Vagina (tissue), 2 donors: ENCODE measurements at regions not wholly inside any gene's neighbourhood (a gene's known extent, or its start where the extent isn't known, plus 50 kb on each side); places are given as distances from the start of the nearest gene placed in this dataset.

Experiments
- POLR2A ChIP-seq, 2 donors: fragments of 450-650 bp; IDR thresholded peaks; one replicate each; pipeline ENCODE4 v1.6.1; 2017; ENCODE audit warnings: antibody characterized with exemption in 2 of 2, mild to moderate bottlenecking in 2 of 2, moderate library complexity in 2 of 2
- POLR2AphosphoS5 ChIP-seq, 2 donors: sonication (generic); formaldehyde crosslinking; IDR thresholded peaks; one replicate each; pipeline ENCODE4 v1.9.0; 2017; ENCODE audit warnings: antibody characterized with exemption in 2 of 2, mild to moderate bottlenecking in 2 of 2, low read depth in 1 of 2; ENCODE audit not compliant: insufficient read depth in 1 of 2
- TF ChIP-seq, protein P1 (sequence below), 3 experiments: fragments of 450-650 bp in 2 of 3; fragments of 200-600 bp in 1 of 3; sonication (generic) in 1 of 3; IDR thresholded peaks; one replicate each; pipeline ENCODE4 v1.5.1; 2017 to 2019; ENCODE audit warnings: antibody characterized with exemption in 3 of 3, mild to moderate bottlenecking in 2 of 3, moderate library complexity in 2 of 3

DNA sequence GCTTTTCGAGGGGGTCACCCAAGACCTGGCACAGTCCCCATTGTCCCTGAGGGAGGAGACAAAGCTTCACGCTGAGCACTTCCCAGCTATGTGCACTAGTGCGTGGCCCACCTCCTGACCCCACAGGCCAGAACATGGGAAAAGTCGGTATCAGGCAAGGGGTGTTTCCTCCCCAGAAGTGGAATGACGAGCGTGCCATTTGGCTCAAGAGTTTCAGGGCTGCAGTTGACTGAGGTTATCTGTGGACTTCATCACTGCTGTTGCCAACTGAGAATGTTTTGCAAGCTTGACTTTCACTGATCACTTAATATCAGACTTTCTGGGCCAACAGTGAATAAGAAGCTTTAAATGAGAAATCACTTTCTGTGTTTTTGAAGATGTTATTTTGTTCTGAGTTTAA is 137.0 kb upstream of the AFDN start:
- TF ChIP-seq, protein P1, sequence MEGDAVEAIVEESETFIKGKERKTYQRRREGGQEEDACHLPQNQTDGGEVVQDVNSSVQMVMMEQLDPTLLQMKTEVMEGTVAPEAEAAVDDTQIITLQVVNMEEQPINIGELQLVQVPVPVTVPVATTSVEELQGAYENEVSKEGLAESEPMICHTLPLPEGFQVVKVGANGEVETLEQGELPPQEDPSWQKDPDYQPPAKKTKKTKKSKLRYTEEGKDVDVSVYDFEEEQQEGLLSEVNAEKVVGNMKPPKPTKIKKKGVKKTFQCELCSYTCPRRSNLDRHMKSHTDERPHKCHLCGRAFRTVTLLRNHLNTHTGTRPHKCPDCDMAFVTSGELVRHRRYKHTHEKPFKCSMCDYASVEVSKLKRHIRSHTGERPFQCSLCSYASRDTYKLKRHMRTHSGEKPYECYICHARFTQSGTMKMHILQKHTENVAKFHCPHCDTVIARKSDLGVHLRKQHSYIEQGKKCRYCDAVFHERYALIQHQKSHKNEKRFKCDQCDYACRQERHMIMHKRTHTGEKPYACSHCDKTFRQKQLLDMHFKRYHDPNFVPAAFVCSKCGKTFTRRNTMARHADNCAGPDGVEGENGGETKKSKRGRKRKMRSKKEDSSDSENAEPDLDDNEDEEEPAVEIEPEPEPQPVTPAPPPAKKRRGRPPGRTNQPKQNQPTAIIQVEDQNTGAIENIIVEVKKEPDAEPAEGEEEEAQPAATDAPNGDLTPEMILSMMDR (IDR thresholded peaks at IDR 0.05): no peak
- TF ChIP-seq POLR2A (IDR thresholded peaks at IDR 0.05) (no peak), POLR2AphosphoS5 (IDR thresholded peaks at IDR 0.05; ENCODE audit: insufficient read depth in 1 of 2, low read depth in 1 of 2) (no peak)
